ENCODE measurements at regions not wholly inside any gene's neighbourhood (a gene's known extent, or its start where the extent isn't known, plus 50 kb on each side); places are given as distances from the start of the nearest gene placed in this dataset.

GRCh38 chr1:191629836-191630235, 528.4 kb upstream of the RGS18 start:
- Histone ChIP-seq H3K27ac (no peak overlapping the region), H3K27me3 (ENCODE audit: insufficient read depth in 3 of 3, low read length in 2 of 3) (no peaks in the 10 kb centered on the region), H3K4me3 (no peak overlapping the region), H3K36me3 (ENCODE audit: insufficient read depth in 1 of 2, low read depth in 1 of 2) (no peaks in the 10 kb centered on the region), H3K9me3 (no peaks in the 10 kb centered on the region), H3K4me1 (no peaks in the 10 kb centered on the region)
- no peak for DNase-seq
- no peak for TF ChIP-seq CTCF (IDR thresholded peaks at IDR 0.05)
- no peak for ATAC-seq
- intact Hi-C loops (cut with DNase I) = no loop called here

GRCh38 chr1:191634801-191635508, 523.3 kb upstream of the RGS18 start:
- no peaks in the 10 kb centered on the region for H3K4me1 ChIP-seq
- H3K36me3 ChIP-seq (ENCODE audit: insufficient read depth in 1 of 2, low read depth in 1 of 2) = no peaks in the 10 kb centered on the region
- no peak for DNase-seq
- intact Hi-C loops (cut with DNase I) = no loop called here
- TF ChIP-seq CTCF (IDR thresholded peaks at IDR 0.05) = no peak
- no peak for ATAC-seq
- no peaks in the 10 kb centered on the region for H3K9me3 ChIP-seq
- WGBS, 3 donors = 83 to 87% (median 86%) methylated on average over 3 of the region's 3 CpGs
- no peak overlapping the region for H3K27ac ChIP-seq
- H3K4me3 ChIP-seq = no peak overlapping the region
- H3K27me3 ChIP-seq (ENCODE audit: insufficient read depth in 3 of 3, low read length in 2 of 3) = no peaks in the 10 kb centered on the region

GRCh38 chr1:191636345-191636744, 521.9 kb upstream of the RGS18 start:
- no peaks in the 10 kb centered on the region for H3K4me1 ChIP-seq

GRCh38 chr1:191641420-191642260, 516.6 kb upstream of the RGS18 start:
- intact Hi-C loops (cut with DNase I) = no loop called here
- H3K4me3 ChIP-seq = no peak overlapping the region
- DNase-seq (no peak), ATAC-seq (no peak)
- no peak overlapping the region for H3K27ac ChIP-seq
- H3K4me1 ChIP-seq = no peaks in the 10 kb centered on the region
- no peaks in the 10 kb centered on the region for H3K27me3 ChIP-seq (ENCODE audit: insufficient read depth in 3 of 3, low read length in 2 of 3)
- TF ChIP-seq CTCF (IDR thresholded peaks at IDR 0.05) = no peak
- H3K36me3 ChIP-seq (ENCODE audit: insufficient read depth in 1 of 2, low read depth in 1 of 2) = no peaks in the 10 kb centered on the region
- 68 to 74% (median 70%) methylated on average over 9 of the region's 9 CpGs for WGBS, 3 donors
- H3K9me3 ChIP-seq = no peaks in the 10 kb centered on the region

More at GRCh38 chr1:191636345-191636744, 521.9 kb upstream of the RGS18 start:
- intact Hi-C loops (cut with DNase I) = no loop called here
- Histone ChIP-seq H3K36me3 (ENCODE audit: insufficient read depth in 1 of 2, low read depth in 1 of 2) (no peaks in the 10 kb centered on the region), H3K9me3 (no peaks in the 10 kb centered on the region), H3K27me3 (ENCODE audit: insufficient read depth in 3 of 3, low read length in 2 of 3) (no peaks in the 10 kb centered on the region), H3K27ac (no peak overlapping the region), H3K4me3 (no peak overlapping the region)
- TF ChIP-seq CTCF (IDR thresholded peaks at IDR 0.05) = no peak
- ATAC-seq = no peak
- DNase-seq = no peak

Measured in psoas muscle (tissue), 7 donors.